Osteoblast (primary cell): ENCODE measurements at regions not wholly inside any gene's neighbourhood (a gene's known extent, or its start where the extent isn't known, plus 50 kb on each side); places are given as distances from the start of the nearest gene placed in this dataset.

Experiments
- DNase-seq: peaks from one replicate; pipeline ENCODE4 v3.0.0; 2011; ENCODE audit warnings: low spot score, mixed read lengths; ENCODE audit not compliant: insufficient read length; ENCODE audit errors: missing footprints
- H2AFZ ChIP-seq: 2 replicates; pipeline ENCODE4 v1.6.0; 2011; ENCODE audit warnings: mild to moderate bottlenecking, low read length
- H3K27ac ChIP-seq: 2 replicates; pipeline ENCODE4 v1.5.1; 2011; ENCODE audit warnings: mild to moderate bottlenecking, low read depth, low read length, moderate library complexity
- H3K27me3 ChIP-seq: 2 replicates; pipeline ENCODE4 v1.6.0; 2012; ENCODE audit warnings: mild to moderate bottlenecking, control low read depth, inconsistent platforms, low read length, moderate library complexity; ENCODE audit not compliant: insufficient read depth
- H3K36me3 ChIP-seq: 2 replicates; pipeline ENCODE4 v1.5.1; 2011; ENCODE audit warnings: mild to moderate bottlenecking, low read length, control low read depth, moderate library complexity; ENCODE audit not compliant: insufficient read depth
- H3K4me1 ChIP-seq: 2 replicates; pipeline ENCODE4 v1.5.1; 2011; ENCODE audit warnings: mild to moderate bottlenecking, low read length, control low read depth, moderate library complexity; ENCODE audit not compliant: insufficient read depth
- H3K4me2 ChIP-seq: 2 replicates; pipeline ENCODE4 v1.6.0; 2011; ENCODE audit warnings: mild to moderate bottlenecking, low read length; ENCODE audit not compliant: insufficient read depth
- H3K4me3 ChIP-seq: fragments of 200-600 bp; sonication (generic); 3 replicates; pipeline ENCODE4 v1.5.1; 2012; ENCODE audit warnings: mild to moderate bottlenecking, low read length, inconsistent platforms; ENCODE audit not compliant: insufficient read depth
- H3K79me2 ChIP-seq: 2 replicates; pipeline ENCODE4 v1.6.0; 2012; ENCODE audit warnings: mild to moderate bottlenecking, low read length, control low read depth, inconsistent platforms; ENCODE audit not compliant: insufficient read depth
- H3K9me3 ChIP-seq: 2 replicates; pipeline ENCODE4 v1.5.1; 2011; ENCODE audit warnings: low read depth, low read length, control low read depth
- H4K20me1 ChIP-seq: 2 replicates; pipeline ENCODE4 v1.6.0; 2012; ENCODE audit warnings: mild to moderate bottlenecking, low read length, control low read depth; ENCODE audit not compliant: insufficient read depth
- CTCF ChIP-seq: IDR thresholded peaks from 2 replicates; pipeline ENCODE4 v1.5.1; 2011; ENCODE audit warnings: mild to moderate bottlenecking, low read depth, low read length, moderate library complexity; ENCODE audit errors: extremely low read depth

DNA sequence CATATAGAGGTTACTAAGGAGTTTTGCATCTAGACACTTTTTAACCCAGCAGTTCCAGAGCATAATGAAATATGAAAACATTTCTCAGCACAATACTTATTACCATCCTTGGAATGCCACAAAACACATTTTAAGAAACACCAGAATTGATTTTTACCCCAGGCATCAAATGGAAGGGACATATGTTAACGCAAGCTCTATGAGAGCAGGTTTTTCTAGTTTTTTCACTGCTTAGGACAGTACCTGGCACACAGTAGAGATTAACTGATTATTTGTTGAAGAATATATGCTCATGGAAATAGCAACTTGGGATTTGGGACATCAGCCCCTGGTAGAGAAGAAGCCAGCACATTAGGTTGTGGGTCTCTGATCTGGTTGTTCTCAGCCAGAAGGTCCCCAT, 67.0 kb upstream of the ARID5B start:
- no peak for TF ChIP-seq CTCF
- Histone ChIP-seq H3K27ac (peak overlapping the region; percentile 68), H3K4me3 (no peak overlapping the region), H4K20me1 (no peaks in the 10 kb centered on the region), H3K36me3 (no peaks in the 10 kb centered on the region), H3K27me3 (no peaks in the 10 kb centered on the region), H3K4me1 (peaks cover 40% of the 10 kb centered on the region), H3K9me3 (no peaks in the 10 kb centered on the region), H2AFZ (peak overlapping the region; percentile 72), H3K4me2 (no peak overlapping the region), H3K79me2 (no peaks in the 10 kb centered on the region)
- DNase-seq = no peak

- H4K20me1 ChIP-seq = no peaks in the 10 kb centered on the region
- peak; percentile 30 for DNase-seq
- peak overlapping the region; percentile 72 for H2AFZ ChIP-seq
- H3K4me1 ChIP-seq = peaks cover 40% of the 10 kb centered on the region
- H3K9me3 ChIP-seq = no peaks in the 10 kb centered on the region
- no peak overlapping the region for H3K4me3 ChIP-seq
- H3K27ac ChIP-seq = peak overlapping the region; percentile 68
- peak; percentile 51 for TF ChIP-seq CTCF
- H3K27me3 ChIP-seq = no peaks in the 10 kb centered on the region
- no peaks in the 10 kb centered on the region for H3K79me2 ChIP-seq
- no peaks in the 10 kb centered on the region for H3K36me3 ChIP-seq
- H3K4me2 ChIP-seq = peak overlapping the region; percentile 64
Measured at GRCh38 chr10:61835069-61835945, 66.2 kb upstream of the ARID5B start.

- no peak for DNase-seq
- no peak overlapping the region for H2AFZ ChIP-seq
- H3K36me3 ChIP-seq = no peaks in the 10 kb centered on the region
- peaks cover 40% of the 10 kb centered on the region for H3K4me1 ChIP-seq
- H3K9me3 ChIP-seq = no peaks in the 10 kb centered on the region
- no peaks in the 10 kb centered on the region for H4K20me1 ChIP-seq
- no peaks in the 10 kb centered on the region for H3K27me3 ChIP-seq
- H3K4me3 ChIP-seq = peak overlapping the region; percentile 7
- H3K79me2 ChIP-seq = no peaks in the 10 kb centered on the region
- peak overlapping the region; percentile 68 for H3K27ac ChIP-seq
- TF ChIP-seq CTCF = no peak
- peak overlapping the region; percentile 64 for H3K4me2 ChIP-seq
Measured at GRCh38 chr10:61835946-61836887, 65.3 kb upstream of the ARID5B start.
